Mucosa of descending colon (tissue), 3 donors: ENCODE measurements at regions not wholly inside any gene's neighbourhood (a gene's known extent, or its start where the extent isn't known, plus 50 kb on each side); places are given as distances from the start of the nearest gene placed in this dataset.
"Not testable (repeated sequence)": the region's sequence is repeated elsewhere in the genome, so short reads cannot be mapped to it uniquely, and the experiment has no call there.

Experiments used
- ATAC-seq: fragments of 200-7000 bp; cut with Tn5 transposase; one replicate; pipeline ENCODE4 v1.9.1; 2020; ENCODE audit warnings: mild to moderate bottlenecking, moderate library complexity
- DNase-seq, 3 donors: peaks; one replicate each; pipeline ENCODE4 v3.0.0-alpha.2; 2020
- H3K36me3 ChIP-seq: fragments of 200-600 bp; one replicate; pipeline ENCODE4 v1.8.0; 2021; ENCODE audit warnings: low read depth, mild to moderate bottlenecking
- H3K4me1 ChIP-seq: fragments of 200-600 bp; one replicate; pipeline ENCODE4 v1.8.0; 2021; ENCODE audit warnings: low read depth, mild to moderate bottlenecking
- H3K4me3 ChIP-seq: fragments of 200-600 bp; one replicate; pipeline ENCODE4 v1.8.0; 2021; ENCODE audit warnings: mild to moderate bottlenecking
- H3K9me3 ChIP-seq: fragments of 200-600 bp; one replicate; pipeline ENCODE4 v1.8.0; 2021; ENCODE audit warnings: mild to moderate bottlenecking
- intact Hi-C, 2 donors: fragments of 100-400 bp; cut with DNase I in 1 of 2; cut with micrococcal nuclease in 1 of 2; formaldehyde crosslinking; loops; one replicate each; pipeline versions ENCODE4 v1.11.0 to v1.11.1; 2022; cut with DNase I, micrococcal nuclease
- TF ChIP-seq, protein P1 (sequence below): fragments of 200-600 bp; IDR thresholded peaks from one replicate; pipeline ENCODE4 v1.8.0; 2022; ENCODE audit warnings: antibody characterized with exemption, mild to moderate bottlenecking
- donor health status: DM: no; HTN: no; CAD: no; lungs with moderate emphysema.
- donor health status: DM: no; HTN: no; CAD: no.
- donor health status: DM: no; HTN: yes; CAD: no.

DNA sequence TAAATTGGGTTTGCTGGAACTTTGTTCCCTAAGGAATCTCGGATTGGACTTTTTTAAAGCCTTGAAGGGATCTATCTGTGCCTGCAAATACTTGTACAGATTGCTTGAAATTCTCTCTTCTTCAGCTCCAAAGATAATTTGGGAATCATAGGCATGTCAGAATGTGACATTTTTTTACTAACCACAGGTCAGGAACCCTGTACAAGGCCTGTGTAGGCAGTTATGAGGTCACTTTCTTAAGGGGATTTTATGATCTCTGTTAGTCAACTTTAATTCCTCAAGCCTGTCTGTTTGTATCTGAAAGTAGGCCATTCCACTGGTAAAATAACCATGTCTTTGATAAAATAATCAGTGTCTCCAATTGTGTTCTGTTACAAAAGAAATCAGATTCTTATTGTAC lies 369.9 kb upstream of the NPAP1 start:
- H3K9me3 ChIP-seq, H3K4me1 ChIP-seq, H3K36me3 ChIP-seq, H3K4me3 ChIP-seq, ATAC-seq, intact Hi-C loops, DNase-seq: not testable (repeated sequence)

GRCh38 chr15:24309700-24310099 lies 365.9 kb upstream of the NPAP1 start:
- intact Hi-C loops, DNase-seq, H3K36me3 ChIP-seq, H3K4me1 ChIP-seq, ATAC-seq, H3K9me3 ChIP-seq, H3K4me3 ChIP-seq: not testable (repeated sequence)

- H3K4me3 ChIP-seq, H3K9me3 ChIP-seq, H3K36me3 ChIP-seq, ATAC-seq, H3K4me1 ChIP-seq, intact Hi-C loops, DNase-seq: not testable (repeated sequence)
Measured at GRCh38 chr15:24311692-24312091, 363.9 kb upstream of the NPAP1 start.

DNA sequence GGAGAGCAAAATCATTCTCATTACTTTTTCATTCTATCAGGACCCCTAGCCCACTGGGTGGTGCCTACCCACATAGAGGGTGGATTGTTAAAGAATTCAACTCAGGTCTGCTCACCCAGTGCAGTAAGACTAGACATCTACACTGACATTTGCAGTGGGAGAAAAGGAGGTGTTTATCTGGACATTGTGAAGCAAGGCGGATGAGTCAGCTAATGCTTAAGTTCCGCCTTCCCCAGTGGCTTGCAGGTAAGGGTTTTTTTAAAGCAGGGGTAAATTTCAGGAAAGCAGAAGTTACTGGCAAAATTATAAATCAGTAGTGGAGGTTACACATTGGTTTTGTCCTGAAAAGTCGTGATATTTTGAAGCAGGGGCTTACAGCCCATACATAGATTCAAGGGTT lies 359.2 kb upstream of the NPAP1 start:
- DNase-seq, H3K4me3 ChIP-seq, H3K4me1 ChIP-seq, intact Hi-C loops, H3K36me3 ChIP-seq, H3K9me3 ChIP-seq, ATAC-seq: not testable (repeated sequence)

DNA sequence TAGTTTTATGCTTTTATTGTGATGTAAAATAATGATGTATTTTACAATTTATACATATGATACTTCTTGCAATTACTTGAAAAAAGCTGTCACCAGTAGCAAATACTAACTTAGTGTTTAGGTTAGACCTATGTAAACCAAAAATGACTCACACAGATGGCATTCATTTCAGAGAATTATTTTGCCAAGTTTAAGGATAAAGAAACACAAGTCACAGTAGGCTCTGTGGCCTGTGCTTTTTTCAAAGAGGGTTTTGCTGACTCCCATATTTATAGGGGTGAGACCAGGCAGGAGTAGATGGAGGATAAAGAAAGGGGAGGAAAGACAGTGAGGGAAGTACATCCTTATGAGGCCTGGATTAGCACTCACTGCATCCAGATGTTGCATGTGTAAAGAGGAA lies 356.6 kb upstream of the NPAP1 start:
- H3K9me3 ChIP-seq = no peaks in the 10 kb centered on the region

GRCh38 chr15:24324096-24324495 lies 351.5 kb upstream of the NPAP1 start:
- intact Hi-C loops, H3K9me3 ChIP-seq, H3K4me1 ChIP-seq, H3K36me3 ChIP-seq, ATAC-seq, DNase-seq, H3K4me3 ChIP-seq: not testable (repeated sequence)

More for the DNA sequence above, 356.6 kb upstream of the NPAP1 start:
- ATAC-seq (no peak), DNase-seq (no peak)
- Histone ChIP-seq H3K4me3 (no peak overlapping the region), H3K36me3 (no peaks in the 10 kb centered on the region), H3K4me1 (no peaks in the 10 kb centered on the region)
- intact Hi-C loops = no loop called here
- TF ChIP-seq, protein P1, sequence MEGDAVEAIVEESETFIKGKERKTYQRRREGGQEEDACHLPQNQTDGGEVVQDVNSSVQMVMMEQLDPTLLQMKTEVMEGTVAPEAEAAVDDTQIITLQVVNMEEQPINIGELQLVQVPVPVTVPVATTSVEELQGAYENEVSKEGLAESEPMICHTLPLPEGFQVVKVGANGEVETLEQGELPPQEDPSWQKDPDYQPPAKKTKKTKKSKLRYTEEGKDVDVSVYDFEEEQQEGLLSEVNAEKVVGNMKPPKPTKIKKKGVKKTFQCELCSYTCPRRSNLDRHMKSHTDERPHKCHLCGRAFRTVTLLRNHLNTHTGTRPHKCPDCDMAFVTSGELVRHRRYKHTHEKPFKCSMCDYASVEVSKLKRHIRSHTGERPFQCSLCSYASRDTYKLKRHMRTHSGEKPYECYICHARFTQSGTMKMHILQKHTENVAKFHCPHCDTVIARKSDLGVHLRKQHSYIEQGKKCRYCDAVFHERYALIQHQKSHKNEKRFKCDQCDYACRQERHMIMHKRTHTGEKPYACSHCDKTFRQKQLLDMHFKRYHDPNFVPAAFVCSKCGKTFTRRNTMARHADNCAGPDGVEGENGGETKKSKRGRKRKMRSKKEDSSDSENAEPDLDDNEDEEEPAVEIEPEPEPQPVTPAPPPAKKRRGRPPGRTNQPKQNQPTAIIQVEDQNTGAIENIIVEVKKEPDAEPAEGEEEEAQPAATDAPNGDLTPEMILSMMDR = no peak

- ATAC-seq, H3K9me3 ChIP-seq, H3K4me1 ChIP-seq, DNase-seq, H3K36me3 ChIP-seq, intact Hi-C loops, H3K4me3 ChIP-seq: not testable (repeated sequence)
Measured at GRCh38 chr15:24326513-24326912, 349.1 kb upstream of the NPAP1 start.

DNA sequence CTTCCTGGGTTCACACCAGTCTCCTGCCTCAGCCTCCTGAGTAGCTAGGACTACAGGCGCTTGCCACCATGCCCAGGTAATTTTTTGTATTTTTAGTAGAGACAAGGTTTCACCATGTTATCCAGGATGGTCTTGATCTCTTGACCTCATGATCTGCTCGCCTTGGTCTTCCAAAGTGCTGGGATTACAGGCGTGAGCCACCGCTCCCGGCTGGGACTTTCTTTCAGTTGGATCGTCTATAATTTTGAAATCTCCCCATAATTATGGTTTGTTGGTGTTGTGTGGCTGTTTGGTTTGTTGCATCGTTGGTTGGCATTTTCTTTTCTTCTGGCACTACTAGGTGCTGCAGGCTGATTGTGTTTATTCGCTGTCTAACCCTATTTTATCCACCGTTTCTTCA lies 343.6 kb upstream of the NPAP1 start:
- ATAC-seq, intact Hi-C loops, H3K36me3 ChIP-seq, H3K4me3 ChIP-seq, H3K4me1 ChIP-seq, H3K9me3 ChIP-seq, DNase-seq: not testable (repeated sequence)

GRCh38 chr15:24341876-24342275 lies 333.7 kb upstream of the NPAP1 start:
- H3K9me3 ChIP-seq, intact Hi-C loops, ATAC-seq, H3K4me1 ChIP-seq, DNase-seq, H3K4me3 ChIP-seq, H3K36me3 ChIP-seq: not testable (repeated sequence)

DNA sequence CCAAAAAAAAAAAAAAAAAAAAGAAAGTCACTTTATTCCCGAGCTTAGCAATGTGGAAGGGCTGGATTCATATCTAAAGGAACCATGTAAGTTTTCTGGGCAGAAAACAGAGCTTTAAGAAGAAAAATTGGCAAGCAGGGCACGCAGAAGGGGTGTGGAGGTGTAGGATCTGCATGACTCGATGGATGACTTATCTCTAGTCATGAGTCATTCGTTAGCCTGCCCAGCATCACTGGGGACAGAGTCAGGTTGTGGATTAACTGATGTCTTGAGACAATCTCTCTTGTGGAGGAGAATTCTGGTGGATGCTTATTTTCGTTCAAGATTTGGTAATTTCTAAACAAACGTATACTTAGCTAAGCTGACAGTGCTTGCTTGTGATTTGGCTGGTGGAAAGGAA lies 322.8 kb upstream of the NPAP1 start:
- ATAC-seq, H3K4me3 ChIP-seq, H3K9me3 ChIP-seq, intact Hi-C loops, DNase-seq, H3K4me1 ChIP-seq, H3K36me3 ChIP-seq: not testable (repeated sequence)

GRCh38 chr15:24381103-24381502 lies 294.5 kb upstream of the NPAP1 start:
- ATAC-seq, intact Hi-C loops, DNase-seq, H3K4me1 ChIP-seq, H3K4me3 ChIP-seq, H3K36me3 ChIP-seq, H3K9me3 ChIP-seq: not testable (repeated sequence)

- H3K36me3 ChIP-seq, H3K4me3 ChIP-seq, DNase-seq, H3K4me1 ChIP-seq, H3K9me3 ChIP-seq, ATAC-seq, intact Hi-C loops: not testable (repeated sequence)
Measured at GRCh38 chr15:24385258-24385657, 290.3 kb upstream of the NPAP1 start.
